Activated T-helper 2 cell treated with anti-CD3 and anti-CD28 coated beads, Interferon-gamma antibody, Interleukin-2, Interleukin-4, amounts not matched to agents 10 μg/mL and 5 μg/mL and 100 μg/mL, durations not matched to agents 14 hours and 24 hours and 36 hours (primary cell): ENCODE measurements at regions not wholly inside any gene's neighbourhood (a gene's known extent, or its start where the extent isn't known, plus 50 kb on each side); places are given as distances from the start of the nearest gene placed in this dataset.
"Not testable (repeated sequence)": the region's sequence is repeated elsewhere in the genome, so short reads cannot be mapped to it uniquely, and the experiment has no call there.

Experiments used
- DNase-seq: peaks from one replicate; pipeline ENCODE4 v3.0.0; 2021; ENCODE audit warnings: low spot score
- H3K27ac Mint-ChIP-seq: one replicate; pipeline ENCODE4 v1.8.0; 2021; ENCODE audit warnings: mixed read lengths
- H3K27me3 Mint-ChIP-seq: one replicate; pipeline ENCODE4 v1.8.0; 2021; ENCODE audit warnings: low read depth, mixed read lengths
- H3K36me3 Mint-ChIP-seq: one replicate; pipeline ENCODE4 v1.8.0; 2021; ENCODE audit warnings: low read depth, mixed read lengths
- H3K4me1 Mint-ChIP-seq: one replicate; pipeline ENCODE4 v1.8.0; 2021; ENCODE audit warnings: low read depth, mixed read lengths
- H3K4me3 Mint-ChIP-seq: one replicate; pipeline ENCODE4 v1.8.0; 2021; ENCODE audit warnings: low read depth, mild to moderate bottlenecking, moderate library complexity, mixed read lengths
- H3K9me3 Mint-ChIP-seq: one replicate; pipeline ENCODE4 v1.8.0; 2021; ENCODE audit warnings: mixed read lengths
- intact Hi-C: fragments of 100-400 bp; cut with micrococcal nuclease; formaldehyde crosslinking; loops from one replicate; pipeline ENCODE4 v1.15.1; 2023

DNA sequence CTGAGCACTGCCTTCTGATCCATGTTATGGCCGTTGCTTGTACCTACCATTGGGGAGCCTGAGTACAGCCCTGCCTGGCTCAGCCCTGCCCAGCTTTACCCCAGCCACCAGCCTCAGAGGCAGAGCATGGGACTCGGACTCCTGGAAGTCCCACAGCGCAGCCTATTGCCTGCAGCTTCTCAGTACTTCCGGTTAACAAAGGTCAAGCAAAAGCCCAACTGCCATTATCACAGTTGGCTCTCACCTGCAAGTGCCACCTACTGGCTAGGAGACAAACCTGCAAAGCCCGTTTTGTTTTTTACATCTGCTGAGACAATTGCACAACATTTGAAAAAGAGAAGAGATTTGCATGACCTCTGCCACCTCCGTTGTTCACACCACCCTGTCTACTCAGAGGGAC is 1081.7 kb downstream of the NAALADL2 start:
- Mint-ChIP-seq H3K4me3 (no peak overlapping the region), H3K27ac (no peak overlapping the region), H3K27me3 (no peaks in the 10 kb centered on the region), H3K4me1 (no peaks in the 10 kb centered on the region), H3K36me3 (no peaks in the 10 kb centered on the region), H3K9me3 (peaks cover 52% of the 10 kb centered on the region)
- DNase-seq = no peak
- intact Hi-C loops = no loop called here

DNA sequence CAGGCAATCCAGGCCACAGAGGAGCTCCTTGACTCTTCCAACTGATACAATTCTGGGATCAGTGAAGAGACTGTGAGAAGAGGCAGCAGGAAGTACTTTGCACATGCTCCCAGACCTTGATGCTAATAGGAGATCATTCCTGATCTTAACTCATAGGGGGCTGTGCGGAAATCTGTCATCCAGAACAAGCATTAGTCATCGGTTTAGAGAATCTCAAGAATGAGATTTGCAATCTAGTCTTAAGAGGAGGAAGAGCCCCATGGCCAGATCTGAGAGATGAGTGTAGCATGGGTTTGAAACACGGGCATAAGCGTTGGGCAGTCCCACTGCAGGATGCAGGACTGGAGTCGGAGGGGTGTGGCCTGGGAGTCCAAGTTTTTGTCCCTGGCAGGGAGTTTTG is 1081.1 kb downstream of the NAALADL2 start:
- DNase-seq = no peak
- Mint-ChIP-seq H3K27ac (no peak overlapping the region), H3K4me3 (no peak overlapping the region), H3K27me3 (no peaks in the 10 kb centered on the region), H3K36me3 (no peaks in the 10 kb centered on the region), H3K4me1 (no peaks in the 10 kb centered on the region), H3K9me3 (peaks cover 52% of the 10 kb centered on the region)
- intact Hi-C loops = no loop called here

DNA sequence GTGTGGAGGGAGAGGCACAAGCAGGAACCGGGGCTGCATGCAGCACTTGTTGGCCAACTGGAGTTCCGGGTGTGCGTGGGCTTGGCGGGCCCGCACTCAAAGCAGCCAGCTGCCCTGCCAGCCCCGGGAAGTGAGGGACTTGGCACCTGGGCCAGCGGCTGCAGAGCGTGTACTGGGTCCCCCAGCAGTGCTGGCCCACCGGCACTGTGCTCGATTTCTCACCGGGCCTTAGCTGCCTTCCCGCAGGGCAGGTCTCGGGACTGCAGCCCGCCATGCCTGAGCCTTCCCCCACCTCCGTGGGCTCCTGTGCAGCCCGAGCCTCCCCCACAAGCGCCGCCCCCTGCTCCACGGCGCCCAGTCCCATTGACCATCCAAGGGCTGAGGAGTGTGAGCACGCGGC is 1078.2 kb downstream of the NAALADL2 start:
- H3K27me3 Mint-ChIP-seq, H3K4me1 Mint-ChIP-seq, H3K36me3 Mint-ChIP-seq, H3K27ac Mint-ChIP-seq, DNase-seq, intact Hi-C loops, H3K4me3 Mint-ChIP-seq: not testable (repeated sequence)
- H3K9me3 Mint-ChIP-seq = peaks cover 39% of the 10 kb centered on the region

DNA sequence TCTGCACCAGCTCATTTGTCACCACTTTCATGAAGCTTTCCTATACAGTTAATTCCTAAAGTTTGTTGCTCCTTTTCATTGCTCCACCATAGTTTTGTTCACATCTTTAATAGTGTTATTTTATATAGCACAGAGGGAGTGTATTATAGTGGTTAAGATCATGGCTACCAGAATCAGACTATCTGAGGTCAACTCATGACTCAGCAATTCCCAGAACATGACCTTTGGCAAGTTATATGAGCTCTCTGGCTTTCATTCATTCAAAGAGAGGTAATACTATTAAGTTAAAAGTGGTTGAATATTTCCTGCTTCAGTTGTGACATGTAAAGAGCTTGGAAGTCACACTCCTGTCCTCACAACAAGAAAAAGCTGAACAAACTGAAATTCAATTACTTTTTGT is 1073.5 kb downstream of the NAALADL2 start:
- Mint-ChIP-seq H3K27me3 (no peaks in the 10 kb centered on the region), H3K9me3 (peaks cover 22% of the 10 kb centered on the region), H3K27ac (no peak overlapping the region), H3K4me3 (no peak overlapping the region), H3K36me3 (no peaks in the 10 kb centered on the region), H3K4me1 (no peaks in the 10 kb centered on the region)
- no peak for DNase-seq
- intact Hi-C loops = no loop called here

DNA sequence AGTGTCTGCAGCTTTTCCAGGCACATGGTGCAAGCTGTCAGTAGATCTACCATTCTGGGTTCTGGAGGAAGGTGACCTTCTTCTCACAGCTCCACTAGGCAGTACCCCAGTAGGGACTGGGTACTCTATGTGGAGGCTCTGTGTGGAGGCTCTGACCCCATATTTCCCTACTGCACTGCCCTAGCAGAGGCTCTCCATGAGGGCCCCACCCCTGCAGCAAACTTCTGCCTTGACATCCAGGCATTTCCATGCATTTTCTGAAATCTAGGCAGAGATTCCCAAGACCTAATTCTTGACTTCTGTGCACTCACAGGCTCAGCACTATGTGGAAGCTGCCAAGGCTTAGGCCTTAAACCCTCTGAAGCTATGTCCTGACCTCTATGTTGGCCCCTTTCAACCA is 1060.0 kb downstream of the NAALADL2 start:
- Mint-ChIP-seq H3K27ac (no peak overlapping the region), H3K4me3 (no peak overlapping the region), H3K9me3 (peaks cover 15% of the 10 kb centered on the region), H3K4me1 (no peaks in the 10 kb centered on the region), H3K27me3 (no peaks in the 10 kb centered on the region), H3K36me3 (no peaks in the 10 kb centered on the region)
- DNase-seq = no peak
- intact Hi-C loops = no loop called here

DNA sequence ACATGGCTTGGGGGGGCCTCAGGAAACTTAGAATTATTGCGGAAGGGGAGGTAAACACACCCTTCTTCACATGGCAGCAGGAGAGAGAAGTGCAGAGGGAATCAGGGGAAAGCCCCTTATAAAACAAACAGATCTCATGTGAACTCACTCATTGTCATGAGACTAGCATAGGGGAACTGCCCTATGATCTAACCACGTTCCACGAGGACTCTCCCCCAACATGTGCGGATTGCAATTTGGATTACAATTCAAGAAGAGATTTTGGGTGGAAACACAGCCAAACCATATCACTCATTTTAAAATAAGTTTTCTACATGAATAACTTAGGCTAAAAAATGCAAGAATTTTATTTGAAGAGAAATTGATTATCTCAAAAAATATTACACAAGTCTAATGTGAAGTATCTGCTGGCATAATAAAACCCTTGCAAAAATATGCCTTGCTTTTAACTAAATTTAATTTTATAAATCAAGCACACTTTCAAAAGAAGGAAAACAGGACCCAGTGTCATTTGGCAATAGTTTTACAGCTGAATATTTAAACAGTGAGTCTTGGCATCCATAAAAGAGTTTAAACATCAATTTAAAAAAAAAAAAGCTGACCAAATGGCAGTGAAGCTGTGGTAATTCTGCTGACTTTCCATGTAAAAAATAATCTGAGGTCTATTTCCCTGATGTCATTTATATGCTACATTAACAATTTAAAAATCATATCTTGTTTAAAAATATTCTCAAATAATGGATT is 1057.2 kb downstream of the NAALADL2 start:
- no peaks in the 10 kb centered on the region for H3K27me3 Mint-ChIP-seq
- peaks cover 11% of the 10 kb centered on the region for H3K9me3 Mint-ChIP-seq
- DNase-seq = no peak
- no peaks in the 10 kb centered on the region for H3K36me3 Mint-ChIP-seq
- no peak overlapping the region for H3K27ac Mint-ChIP-seq
- no peaks in the 10 kb centered on the region for H3K4me1 Mint-ChIP-seq
- intact Hi-C loops = no loop called here
- no peak overlapping the region for H3K4me3 Mint-ChIP-seq

DNA sequence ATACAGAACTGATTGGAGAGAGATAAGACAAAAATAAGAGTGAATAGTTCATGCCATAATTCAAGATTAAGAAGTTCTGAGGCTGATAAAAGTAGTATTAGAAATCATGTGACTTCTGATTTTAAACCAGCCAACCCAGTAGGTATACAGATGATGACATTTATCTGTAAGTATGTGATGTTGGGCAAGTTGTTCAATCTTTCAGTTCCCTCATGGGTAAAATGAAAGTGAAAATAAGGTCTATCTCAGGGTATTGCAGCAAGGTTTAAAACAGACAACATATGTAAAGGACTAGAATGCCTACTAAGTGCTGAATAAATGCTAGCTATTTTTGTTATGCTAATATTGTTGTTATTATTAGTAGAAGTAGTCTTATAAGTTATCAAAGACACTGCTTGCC is 1055.7 kb downstream of the NAALADL2 start:
- Mint-ChIP-seq H3K9me3 (peaks cover 13% of the 10 kb centered on the region), H3K4me3 (no peak overlapping the region), H3K4me1 (no peaks in the 10 kb centered on the region), H3K27me3 (no peaks in the 10 kb centered on the region), H3K27ac (no peak overlapping the region), H3K36me3 (no peaks in the 10 kb centered on the region)
- DNase-seq = no peak
- intact Hi-C loops = no loop called here

DNA sequence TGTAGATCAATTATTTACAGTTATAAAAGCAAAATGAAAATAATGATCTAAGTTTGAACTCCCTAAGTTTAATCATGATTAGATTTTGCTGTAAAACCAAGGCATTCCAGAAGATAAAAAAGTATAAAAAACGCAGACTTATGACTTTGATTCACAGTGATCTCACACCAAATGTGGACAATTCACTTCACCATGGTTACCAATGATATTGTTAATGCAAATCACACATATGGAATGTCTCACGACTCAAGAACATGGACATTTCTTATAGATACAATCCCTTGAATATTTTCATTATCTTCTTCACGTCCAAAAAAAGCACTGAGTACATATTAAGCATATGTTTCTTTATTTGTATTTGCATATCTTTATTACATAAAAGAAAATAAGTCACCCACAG is 1054.2 kb downstream of the NAALADL2 start:
- Mint-ChIP-seq H3K36me3 (no peaks in the 10 kb centered on the region), H3K27me3 (no peaks in the 10 kb centered on the region), H3K4me3 (no peak overlapping the region), H3K9me3 (peaks cover 11% of the 10 kb centered on the region), H3K27ac (no peak overlapping the region), H3K4me1 (no peaks in the 10 kb centered on the region)
- intact Hi-C loops = no loop called here
- DNase-seq = no peak

DNA sequence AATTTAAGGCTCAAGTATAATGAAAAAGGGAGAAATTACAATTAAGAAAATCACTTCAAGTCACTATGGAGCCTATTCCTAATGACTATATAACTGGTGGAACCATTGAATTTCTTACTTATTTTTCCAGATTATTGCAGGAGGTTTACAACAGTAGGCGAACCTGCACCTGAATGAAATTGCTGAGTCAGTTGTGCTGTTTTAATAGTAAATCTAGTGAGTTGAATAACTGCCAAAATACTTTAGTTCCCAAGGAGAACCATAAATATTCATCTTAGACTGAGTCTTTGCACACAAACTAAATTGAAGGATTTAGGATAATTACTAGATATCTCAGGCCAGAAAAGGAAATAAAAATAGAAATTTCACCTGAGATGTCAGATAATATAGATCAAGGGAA is 1052.8 kb downstream of the NAALADL2 start:
- intact Hi-C loops = no loop called here
- H3K9me3 Mint-ChIP-seq = peaks cover 8% of the 10 kb centered on the region

DNA sequence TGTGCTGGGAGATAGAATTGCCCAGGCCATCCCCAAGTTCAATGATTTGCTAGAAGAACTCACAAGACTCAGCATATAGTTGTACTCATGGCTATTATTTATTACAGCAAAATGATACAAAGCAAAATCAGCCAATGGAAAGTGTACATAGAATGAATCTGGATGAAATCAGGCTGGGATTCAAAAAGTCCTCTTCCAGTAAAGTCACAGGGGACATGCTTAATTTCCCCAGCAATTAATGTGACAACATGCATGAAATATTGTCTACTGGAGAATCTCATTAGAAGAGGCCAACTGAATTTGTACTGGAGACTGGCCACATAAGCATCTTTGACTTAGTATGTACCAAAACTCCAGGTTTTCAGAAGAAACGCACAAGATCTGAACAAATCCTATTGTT is 1043.1 kb downstream of the NAALADL2 start:
- no peak overlapping the region for H3K4me3 Mint-ChIP-seq
- no peak overlapping the region for H3K27ac Mint-ChIP-seq
- H3K9me3 Mint-ChIP-seq = peaks cover 25% of the 10 kb centered on the region
- intact Hi-C loops = no loop called here
- no peaks in the 10 kb centered on the region for H3K27me3 Mint-ChIP-seq
- no peaks in the 10 kb centered on the region for H3K4me1 Mint-ChIP-seq
- no peaks in the 10 kb centered on the region for H3K36me3 Mint-ChIP-seq
- no peak for DNase-seq

More for the DNA sequence above, 1052.8 kb downstream of the NAALADL2 start:
- no peaks in the 10 kb centered on the region for H3K36me3 Mint-ChIP-seq
- no peak for DNase-seq
- H3K4me1 Mint-ChIP-seq = no peaks in the 10 kb centered on the region
- no peak overlapping the region for H3K27ac Mint-ChIP-seq
- no peak overlapping the region for H3K4me3 Mint-ChIP-seq
- no peaks in the 10 kb centered on the region for H3K27me3 Mint-ChIP-seq

DNA sequence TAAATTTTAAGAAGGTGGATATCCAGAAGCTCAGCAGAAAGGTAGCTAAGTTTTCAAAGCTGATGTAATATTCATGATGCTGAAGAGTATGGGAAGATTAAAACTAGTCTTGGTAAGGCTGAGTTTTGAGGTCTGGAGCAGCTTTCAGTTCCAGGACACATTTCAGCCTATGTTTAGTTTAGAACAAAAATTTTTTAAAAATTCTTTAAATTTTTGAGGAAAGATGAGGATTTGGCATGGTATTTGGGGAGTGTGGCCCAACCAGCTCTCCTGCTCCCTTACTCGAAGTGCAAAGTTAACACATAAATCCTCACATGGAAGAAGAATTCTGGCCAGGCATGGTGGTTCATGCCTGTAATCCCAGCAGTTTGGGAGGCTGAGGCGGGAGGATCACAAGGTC is 1039.1 kb downstream of the NAALADL2 start:
- Mint-ChIP-seq H3K27ac (no peak overlapping the region), H3K36me3 (no peaks in the 10 kb centered on the region), H3K4me3 (no peak overlapping the region), H3K27me3 (no peaks in the 10 kb centered on the region), H3K9me3 (peaks cover 14% of the 10 kb centered on the region), H3K4me1 (no peaks in the 10 kb centered on the region)
- DNase-seq = no peak
- intact Hi-C loops = no loop called here

DNA sequence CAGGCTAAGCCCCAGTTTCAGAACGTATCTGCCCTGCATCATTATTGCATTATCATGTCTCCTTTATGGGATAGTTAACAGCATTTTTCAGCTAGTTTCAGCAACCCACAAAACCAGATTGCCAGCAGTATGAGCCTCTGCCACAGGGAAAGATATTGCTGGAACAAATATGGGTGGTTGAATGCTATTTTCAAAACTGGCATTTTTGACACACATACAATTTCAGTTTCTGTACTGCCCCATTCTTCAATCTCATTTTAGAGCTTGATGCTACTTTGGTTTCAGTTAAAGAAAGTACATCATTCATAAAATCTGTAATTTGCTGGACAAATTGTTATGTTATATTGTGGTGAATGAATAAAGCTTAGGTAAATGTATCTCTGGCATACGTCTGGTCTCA is 1037.5 kb downstream of the NAALADL2 start:
- Mint-ChIP-seq H3K27ac (no peak overlapping the region), H3K4me1 (no peaks in the 10 kb centered on the region)
- intact Hi-C loops = no loop called here

DNA sequence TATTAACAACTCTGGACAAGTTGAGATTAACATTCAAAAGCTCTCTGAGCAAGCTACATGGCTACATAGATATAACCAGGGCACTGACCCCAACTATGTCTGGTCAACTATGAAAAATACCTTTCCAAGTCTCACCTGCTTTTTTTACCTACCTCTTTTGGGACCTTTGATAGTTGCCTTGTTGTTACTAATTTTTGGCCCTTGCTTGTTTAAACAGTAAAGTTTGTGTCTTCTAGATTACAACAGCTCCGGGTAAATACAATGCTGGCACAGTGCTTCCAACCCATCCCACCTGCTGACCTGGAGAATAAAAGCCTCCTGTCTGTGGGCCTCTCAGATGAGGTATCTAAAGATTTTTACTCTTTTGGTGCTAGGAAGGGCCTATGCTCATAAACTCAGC is 1036.6 kb downstream of the NAALADL2 start:
- H3K4me3 Mint-ChIP-seq = no peak overlapping the region
- H3K9me3 Mint-ChIP-seq = peaks cover 13% of the 10 kb centered on the region
- H3K36me3 Mint-ChIP-seq = no peaks in the 10 kb centered on the region

More for the DNA sequence above, 1037.5 kb downstream of the NAALADL2 start:
- Mint-ChIP-seq H3K27me3 (no peaks in the 10 kb centered on the region), H3K9me3 (peaks cover 15% of the 10 kb centered on the region), H3K36me3 (no peaks in the 10 kb centered on the region), H3K4me3 (no peak overlapping the region)
- no peak for DNase-seq

DNA sequence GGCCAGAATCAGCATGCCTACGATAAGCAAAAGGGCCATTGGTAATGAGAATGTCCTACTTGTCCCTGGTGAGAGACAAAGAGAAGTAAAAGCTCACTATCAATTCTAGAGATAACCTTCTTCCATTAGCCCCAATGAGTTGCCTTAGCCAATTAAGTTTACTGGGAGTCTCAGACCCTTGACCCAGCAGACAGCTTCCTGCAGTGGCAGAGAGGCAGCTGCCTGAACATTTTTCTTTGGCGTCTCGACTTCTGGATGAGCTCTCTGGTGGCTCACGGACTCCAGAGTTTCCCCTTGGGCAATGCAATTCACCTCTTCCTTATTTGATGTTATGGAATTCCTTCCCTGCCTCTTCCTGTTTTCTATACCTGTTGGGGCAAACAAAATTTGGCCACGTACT is 1034.4 kb downstream of the NAALADL2 start:
- Mint-ChIP-seq H3K4me1 (no peaks in the 10 kb centered on the region), H3K9me3 (peaks cover 13% of the 10 kb centered on the region), H3K27me3 (no peaks in the 10 kb centered on the region), H3K36me3 (no peaks in the 10 kb centered on the region), H3K27ac (no peak overlapping the region), H3K4me3 (no peak overlapping the region)
- DNase-seq = no peak
- intact Hi-C loops = no loop called here

More for the DNA sequence above, 1036.6 kb downstream of the NAALADL2 start:
- DNase-seq = no peak
- Mint-ChIP-seq H3K4me1 (no peaks in the 10 kb centered on the region), H3K27ac (no peak overlapping the region), H3K27me3 (no peaks in the 10 kb centered on the region)
- intact Hi-C loops = no loop called here
